Epithelial cell of prostate (primary cell): ENCODE measurements at regions not wholly inside any gene's neighbourhood (a gene's known extent, or its start where the extent isn't known, plus 50 kb on each side); places are given as distances from the start of the nearest gene placed in this dataset.

Experiments used
- DNase-seq: peaks from one replicate; pipeline ENCODE4 v3.0.0-alpha.2; 2011; ENCODE audit warnings: low read depth, low spot score
- H3K27ac ChIP-seq: fragments of 450-650 bp; 2 replicates; pipeline ENCODE4 v1.5.1; 2017; ENCODE audit warnings: mild to moderate bottlenecking

- no peak overlapping the region for H3K27ac ChIP-seq
- DNase-seq, result no peak
Measured at GRCh38 chr13:59444210-59444857, 719.4 kb downstream of the DIAPH3 start.

- no peak for DNase-seq
- H3K27ac ChIP-seq, result no peak overlapping the region
Measured at GRCh38 chr13:59445812-59446211, 717.9 kb downstream of the DIAPH3 start.

- H3K27ac ChIP-seq, result no peak overlapping the region
- DNase-seq, result no peak
Measured at GRCh38 chr13:59446391-59446790, 717.3 kb downstream of the DIAPH3 start.

GRCh38 chr13:59447031-59447430, 716.7 kb downstream of the DIAPH3 start:
- no peak overlapping the region for H3K27ac ChIP-seq
- no peak for DNase-seq

GRCh38 chr13:59447846-59448620, 715.7 kb downstream of the DIAPH3 start:
- no peak for DNase-seq
- no peak overlapping the region for H3K27ac ChIP-seq

GRCh38 chr13:59449750-59450149, 714.0 kb downstream of the DIAPH3 start:
- H3K27ac ChIP-seq, result no peak overlapping the region
- no peak for DNase-seq

- H3K27ac ChIP-seq, result no peak overlapping the region
- DNase-seq, result no peak
Measured at GRCh38 chr13:59450229-59450628, 713.5 kb downstream of the DIAPH3 start.

GRCh38 chr13:59451236-59451635, 712.5 kb downstream of the DIAPH3 start:
- no peak for DNase-seq
- H3K27ac ChIP-seq, result no peak overlapping the region

- H3K27ac ChIP-seq, result no peak overlapping the region
- DNase-seq, result no peak
Measured at GRCh38 chr13:59452189-59452890, 711.4 kb downstream of the DIAPH3 start.

GRCh38 chr13:59458908-59459579, 704.7 kb downstream of the DIAPH3 start:
- no peak for DNase-seq
- no peak overlapping the region for H3K27ac ChIP-seq

GRCh38 chr13:59459972-59460371, 703.8 kb downstream of the DIAPH3 start:
- H3K27ac ChIP-seq, result no peak overlapping the region
- no peak for DNase-seq

GRCh38 chr13:59461411-59461810, 702.3 kb downstream of the DIAPH3 start:
- no peak overlapping the region for H3K27ac ChIP-seq
- DNase-seq, result no peak

- no peak overlapping the region for H3K27ac ChIP-seq
- DNase-seq, result no peak
Measured at GRCh38 chr13:59463023-59463422, 700.7 kb downstream of the DIAPH3 start.

- DNase-seq, result no peak
- no peak overlapping the region for H3K27ac ChIP-seq
Measured at GRCh38 chr13:59464926-59465325, 698.8 kb downstream of the DIAPH3 start.

- DNase-seq, result no peak
Measured at GRCh38 chr13:59468396-59468795, 695.3 kb downstream of the DIAPH3 start.

GRCh38 chr13:59471106-59471505, 692.6 kb downstream of the DIAPH3 start:
- no peak overlapping the region for H3K27ac ChIP-seq
- DNase-seq, result no peak

More at GRCh38 chr13:59468396-59468795, 695.3 kb downstream of the DIAPH3 start:
- H3K27ac ChIP-seq, result no peak overlapping the region

GRCh38 chr13:59472134-59472533, 691.6 kb downstream of the DIAPH3 start:
- H3K27ac ChIP-seq, result no peak overlapping the region
- no peak for DNase-seq

- no peak overlapping the region for H3K27ac ChIP-seq
- no peak for DNase-seq
Measured at GRCh38 chr13:59474696-59475095, 689.0 kb downstream of the DIAPH3 start.

- H3K27ac ChIP-seq, result no peak overlapping the region
- DNase-seq, result no peak
Measured at GRCh38 chr13:59475911-59476310, 687.8 kb downstream of the DIAPH3 start.

- no peak overlapping the region for H3K27ac ChIP-seq
- no peak for DNase-seq
Measured at GRCh38 chr13:59476366-59476765, 687.4 kb downstream of the DIAPH3 start.

- no peak for DNase-seq
Measured at GRCh38 chr13:59477011-59477410, 686.7 kb downstream of the DIAPH3 start.

More at GRCh38 chr13:59477011-59477410, 686.7 kb downstream of the DIAPH3 start:
- no peak overlapping the region for H3K27ac ChIP-seq
